Astrocyte (in vitro differentiated cells and primary cell): ENCODE measurements at regions not wholly inside any gene's neighbourhood (a gene's known extent, or its start where the extent isn't known, plus 50 kb on each side); places are given as distances from the start of the nearest gene placed in this dataset.

Experiments
- DNase-seq: peaks from one replicate; pipeline ENCODE4 v3.0.0-alpha.2; 2010; ENCODE audit warnings: low read depth
- FAIRE-seq: peaks from 2 replicates; lab custom pipeline; 2011; peaks lifted over from hg19 to GRCh38; lab: Jason Lieb, UNC
- H2AFZ ChIP-seq: 2 replicates; pipeline ENCODE4 v1.6.0; 2012; ENCODE audit warnings: low read depth, low read length, inconsistent platforms
- H3K27ac ChIP-seq: 2 replicates; pipeline ENCODE4 v1.5.1; 2011; ENCODE audit warnings: low read depth, low read length, inconsistent platforms
- H3K27me3 ChIP-seq: 2 replicates; pipeline ENCODE4 v1.6.0; 2011; ENCODE audit warnings: low read length, inconsistent platforms; ENCODE audit not compliant: insufficient read depth
- H3K36me3 ChIP-seq: 2 replicates; pipeline ENCODE4 v1.5.1; 2011; ENCODE audit warnings: low read length, inconsistent platforms; ENCODE audit not compliant: insufficient read depth
- H3K4me1 ChIP-seq: 2 replicates; pipeline ENCODE4 v1.5.1; 2011; ENCODE audit warnings: low read length, inconsistent platforms; ENCODE audit not compliant: insufficient read depth
- H3K4me2 ChIP-seq: 2 replicates; pipeline ENCODE4 v1.6.0; 2012; ENCODE audit warnings: low read length, inconsistent platforms
- H3K4me3 ChIP-seq: 2 replicates; pipeline ENCODE4 v1.5.1; 2011; ENCODE audit warnings: low read depth, mild to moderate bottlenecking, low read length, inconsistent platforms; ENCODE audit not compliant: insufficient read depth
- H3K79me2 ChIP-seq: 2 replicates; pipeline ENCODE4 v1.6.0; 2012; ENCODE audit warnings: mild to moderate bottlenecking, low read length, inconsistent platforms; ENCODE audit not compliant: insufficient read depth
- H3K9ac ChIP-seq: 2 replicates; pipeline ENCODE4 v1.6.0; 2012; ENCODE audit warnings: mild to moderate bottlenecking, low read length, inconsistent platforms
- H3K9me3 ChIP-seq: 2 replicates; pipeline ENCODE4 v1.5.1; 2012; ENCODE audit warnings: low read depth, mild to moderate bottlenecking, low read length, inconsistent platforms; ENCODE audit not compliant: insufficient read depth
- H4K20me1 ChIP-seq: 2 replicates; pipeline ENCODE4 v1.6.0; 2012; ENCODE audit warnings: low read length, inconsistent platforms; ENCODE audit not compliant: insufficient read depth
- H3K27ac Mint-ChIP-seq: one replicate; pipeline ENCODE4 v1.8.0; 2021; ENCODE audit warnings: mild to moderate bottlenecking, mixed read lengths; ENCODE audit not compliant: unreplicated experiment
- H3K27me3 Mint-ChIP-seq: one replicate; pipeline ENCODE4 v1.8.0; 2021; ENCODE audit warnings: low read depth, mixed read lengths; ENCODE audit not compliant: unreplicated experiment
- H3K36me3 Mint-ChIP-seq: one replicate; pipeline ENCODE4 v1.8.0; 2021; ENCODE audit warnings: low read depth, mixed read lengths; ENCODE audit not compliant: unreplicated experiment
- H3K4me1 Mint-ChIP-seq: one replicate; pipeline ENCODE4 v1.8.0; 2021; ENCODE audit warnings: low read depth, mixed read lengths; ENCODE audit not compliant: unreplicated experiment
- H3K4me3 Mint-ChIP-seq: one replicate; pipeline ENCODE4 v1.8.0; 2021; ENCODE audit warnings: mild to moderate bottlenecking, moderate library complexity, mixed read lengths; ENCODE audit not compliant: unreplicated experiment
- H3K9me3 Mint-ChIP-seq: one replicate; pipeline ENCODE4 v1.8.0; 2021; ENCODE audit warnings: mild to moderate bottlenecking, mixed read lengths; ENCODE audit not compliant: unreplicated experiment
- EZH2 ChIP-seq: IDR thresholded peaks from 2 replicates; pipeline ENCODE4 v1.6.1; 2012; ENCODE audit warnings: mild to moderate bottlenecking, low read length, inconsistent platforms; ENCODE audit not compliant: insufficient read depth
- TF ChIP-seq, protein P1 (sequence below): IDR thresholded peaks from 2 replicates; pipeline ENCODE4 v1.5.1; 2011; ENCODE audit warnings: low read depth, mild to moderate bottlenecking, inconsistent platforms, low read length, moderate library complexity; ENCODE audit not compliant: insufficient read depth

DNA sequence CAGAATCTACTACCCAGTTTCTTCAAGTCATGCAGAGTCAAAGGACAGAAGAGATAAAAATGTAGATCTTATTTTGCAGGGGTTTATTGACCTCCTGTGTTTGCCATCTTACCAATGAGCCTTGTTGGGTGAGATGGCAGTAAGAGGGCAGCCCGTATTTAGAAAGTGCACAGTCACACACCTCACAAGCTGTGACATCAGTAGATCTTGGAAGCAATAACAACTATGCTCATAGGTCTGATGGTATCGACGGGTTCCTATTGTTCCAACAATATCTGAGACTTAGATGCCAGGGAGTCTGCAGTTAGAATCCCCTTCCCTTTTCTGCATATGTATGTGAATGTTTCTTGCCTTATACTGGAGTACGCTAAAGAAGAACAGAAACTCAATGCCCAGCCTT, 189.0 kb upstream of the DYRK2 start:
- Histone ChIP-seq H3K27ac (no peak overlapping the region), H3K27me3 (no peaks in the 10 kb centered on the region), H2AFZ (no peak overlapping the region), H3K9ac (no peak overlapping the region), H3K9me3 (no peaks in the 10 kb centered on the region), H3K36me3 (no peaks in the 10 kb centered on the region), H4K20me1 (no peaks in the 10 kb centered on the region), H3K4me3 (no peak overlapping the region), H3K4me2 (no peak overlapping the region), H3K4me1 (peaks cover 9% of the 10 kb centered on the region), H3K79me2 (no peaks in the 10 kb centered on the region)
- Mint-ChIP-seq H3K27me3 (no peaks in the 10 kb centered on the region), H3K9me3 (no peaks in the 10 kb centered on the region), H3K36me3 (no peaks in the 10 kb centered on the region), H3K4me3 (no peak overlapping the region), H3K27ac (no peak overlapping the region), H3K4me1 (peaks cover 29% of the 10 kb centered on the region)
- FAIRE-seq (no peak), DNase-seq (no peak)
- TF ChIP-seq, protein P1, sequence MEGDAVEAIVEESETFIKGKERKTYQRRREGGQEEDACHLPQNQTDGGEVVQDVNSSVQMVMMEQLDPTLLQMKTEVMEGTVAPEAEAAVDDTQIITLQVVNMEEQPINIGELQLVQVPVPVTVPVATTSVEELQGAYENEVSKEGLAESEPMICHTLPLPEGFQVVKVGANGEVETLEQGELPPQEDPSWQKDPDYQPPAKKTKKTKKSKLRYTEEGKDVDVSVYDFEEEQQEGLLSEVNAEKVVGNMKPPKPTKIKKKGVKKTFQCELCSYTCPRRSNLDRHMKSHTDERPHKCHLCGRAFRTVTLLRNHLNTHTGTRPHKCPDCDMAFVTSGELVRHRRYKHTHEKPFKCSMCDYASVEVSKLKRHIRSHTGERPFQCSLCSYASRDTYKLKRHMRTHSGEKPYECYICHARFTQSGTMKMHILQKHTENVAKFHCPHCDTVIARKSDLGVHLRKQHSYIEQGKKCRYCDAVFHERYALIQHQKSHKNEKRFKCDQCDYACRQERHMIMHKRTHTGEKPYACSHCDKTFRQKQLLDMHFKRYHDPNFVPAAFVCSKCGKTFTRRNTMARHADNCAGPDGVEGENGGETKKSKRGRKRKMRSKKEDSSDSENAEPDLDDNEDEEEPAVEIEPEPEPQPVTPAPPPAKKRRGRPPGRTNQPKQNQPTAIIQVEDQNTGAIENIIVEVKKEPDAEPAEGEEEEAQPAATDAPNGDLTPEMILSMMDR, result no peak

DNA sequence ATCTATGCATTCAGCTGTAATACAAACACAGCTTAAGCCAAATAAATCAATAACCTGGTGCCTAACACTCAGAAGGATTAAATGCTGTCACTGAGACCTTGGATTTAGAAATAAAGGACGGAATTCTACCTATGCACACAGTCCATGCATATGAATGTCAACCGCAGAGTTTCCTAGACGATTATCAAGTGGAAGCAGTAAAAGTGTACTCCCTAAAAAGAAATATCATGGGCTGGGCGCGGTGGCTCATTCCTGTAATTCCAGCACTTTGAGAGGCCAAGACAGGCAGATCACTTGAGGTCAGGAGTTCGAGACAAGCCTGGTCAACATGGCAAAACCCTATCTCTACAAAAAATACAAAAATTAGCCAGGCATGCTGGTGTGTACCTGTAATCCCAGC, 188.2 kb upstream of the DYRK2 start:
- H3K36me3 ChIP-seq, result no peaks in the 10 kb centered on the region
- H3K36me3 Mint-ChIP-seq, result no peaks in the 10 kb centered on the region
- no peaks in the 10 kb centered on the region for H3K27me3 Mint-ChIP-seq
- H3K4me1 ChIP-seq, result peaks cover 9% of the 10 kb centered on the region
- FAIRE-seq, result no peak
- H3K79me2 ChIP-seq, result no peaks in the 10 kb centered on the region
- H3K4me3 Mint-ChIP-seq, result no peak overlapping the region
- no peaks in the 10 kb centered on the region for H3K27me3 ChIP-seq
- H3K9me3 ChIP-seq, result no peaks in the 10 kb centered on the region
- no peak for TF ChIP-seq EZH2
- TF ChIP-seq, protein P1, result no peak
- no peak overlapping the region for H3K4me2 ChIP-seq
- no peak overlapping the region for H3K4me3 ChIP-seq
- H3K27ac Mint-ChIP-seq, result no peak overlapping the region
- no peaks in the 10 kb centered on the region for H4K20me1 ChIP-seq
- H3K9me3 Mint-ChIP-seq, result no peaks in the 10 kb centered on the region
- no peak overlapping the region for H2AFZ ChIP-seq
- no peak overlapping the region for H3K9ac ChIP-seq
- peaks cover 29% of the 10 kb centered on the region for H3K4me1 Mint-ChIP-seq
- no peak overlapping the region for H3K27ac ChIP-seq
- no peak for DNase-seq

- Histone ChIP-seq H3K4me3 (no peak overlapping the region), H3K4me2 (no peak overlapping the region), H3K36me3 (no peaks in the 10 kb centered on the region), H3K9ac (no peak overlapping the region), H3K4me1 (no peaks in the 10 kb centered on the region), H3K27me3 (no peaks in the 10 kb centered on the region), H4K20me1 (no peaks in the 10 kb centered on the region), H3K27ac (no peak overlapping the region), H3K79me2 (no peaks in the 10 kb centered on the region), H3K9me3 (no peaks in the 10 kb centered on the region), H2AFZ (no peak overlapping the region)
- Mint-ChIP-seq H3K4me1 (peaks cover 13% of the 10 kb centered on the region), H3K9me3 (no peaks in the 10 kb centered on the region), H3K36me3 (no peaks in the 10 kb centered on the region), H3K27me3 (no peaks in the 10 kb centered on the region), H3K27ac (no peak overlapping the region), H3K4me3 (peak overlapping the region; percentile 31)
- no peak for TF ChIP-seq EZH2
- TF ChIP-seq, protein P1, result no peak
- DNase-seq (no peak), FAIRE-seq (no peak)
Observed at GRCh38 chr12:67468549-67469245, 179.8 kb upstream of the DYRK2 start.
